ENCODE measurements at regions not wholly inside any gene's neighbourhood (a gene's known extent, or its start where the extent isn't known, plus 50 kb on each side); places are given as distances from the start of the nearest gene placed in this dataset.

DNA sequence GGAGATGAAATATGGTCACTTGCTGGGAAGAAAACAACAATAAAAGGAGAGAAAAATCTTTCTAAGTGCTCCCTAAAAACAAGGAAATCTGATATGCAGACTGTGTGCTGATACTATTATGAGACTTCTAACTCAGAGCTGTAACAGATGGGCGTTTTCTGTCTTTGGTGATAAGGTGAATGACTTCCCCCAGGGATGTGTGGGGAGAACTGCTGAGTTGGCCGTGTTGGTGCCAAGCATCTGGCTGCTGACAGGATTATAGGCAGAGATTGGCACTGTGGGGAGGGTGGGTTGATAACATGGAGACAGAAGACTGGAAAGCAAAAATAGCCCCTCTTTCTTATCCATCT, 438.5 kb upstream of the PLXNA2 start:
- DNase-seq = peak; percentile 32 to 73 (median 47)
- intact Hi-C loops (cut with DNase I) = no loop called here
- 6% methylated on average over 2 of the region's 2 CpGs for WGBS
- Histone ChIP-seq H3K4me1 (ENCODE audit: control insufficient read depth, insufficient read depth, low read length) (peaks cover 2% of the 10 kb centered on the region), H3K9me3 (ENCODE audit: control insufficient read depth, low read length) (no peaks in the 10 kb centered on the region), H3K27ac (ENCODE audit: low read length) (no peak overlapping the region), H3K27me3 (ENCODE audit: control insufficient read depth, insufficient read depth) (no peaks in the 10 kb centered on the region), H3K4me3 (ENCODE audit: low read length) (no peak overlapping the region)
- ATAC-seq = peak; percentile 63 to 75

DNA sequence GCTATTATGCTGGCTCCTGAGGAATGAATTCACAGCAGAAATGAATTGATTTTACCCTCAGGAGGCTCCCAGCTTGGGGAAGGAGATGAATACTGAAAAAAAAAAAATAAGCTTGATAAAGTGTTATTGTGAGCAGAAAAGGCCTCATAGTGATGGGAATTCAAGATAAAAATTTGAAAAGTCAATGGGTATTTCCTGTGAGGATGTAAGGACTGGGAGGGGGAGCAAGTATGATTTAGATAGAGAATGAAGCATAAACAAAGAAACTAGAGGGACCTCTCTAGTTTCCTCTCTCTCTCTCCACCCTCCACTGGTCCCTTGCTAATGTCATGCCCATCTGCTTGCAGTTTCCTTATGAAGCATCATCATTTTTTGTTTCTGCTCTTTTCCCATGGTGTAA, 439.0 kb upstream of the PLXNA2 start:
- ATAC-seq (no peak), DNase-seq (no peak)
- H3K4me3 ChIP-seq (ENCODE audit: low read length) = no peak overlapping the region
- no peaks in the 10 kb centered on the region for H3K27me3 ChIP-seq (ENCODE audit: control insufficient read depth, insufficient read depth)
- H3K27ac ChIP-seq (ENCODE audit: low read length) = no peak overlapping the region
- H3K4me1 ChIP-seq (ENCODE audit: control insufficient read depth, insufficient read depth, low read length) = peaks cover 2% of the 10 kb centered on the region
- no peaks in the 10 kb centered on the region for H3K9me3 ChIP-seq (ENCODE audit: control insufficient read depth, low read length)
- intact Hi-C loops (cut with DNase I) = no loop called here

GRCh38 chr1:208684192-208684591, 440.0 kb upstream of the PLXNA2 start:
- intact Hi-C loops (cut with DNase I) = no loop called here
- 95% methylated on average over 2 of the region's 2 CpGs for WGBS
- no peaks in the 10 kb centered on the region for H3K27me3 ChIP-seq (ENCODE audit: control insufficient read depth, insufficient read depth)
- H3K4me1 ChIP-seq (ENCODE audit: control insufficient read depth, insufficient read depth, low read length) = peaks cover 2% of the 10 kb centered on the region
- DNase-seq (no peak), ATAC-seq (no peak)
- no peak overlapping the region for H3K4me3 ChIP-seq (ENCODE audit: low read length)
- no peaks in the 10 kb centered on the region for H3K9me3 ChIP-seq (ENCODE audit: control insufficient read depth, low read length)
- H3K27ac ChIP-seq (ENCODE audit: low read length) = no peak overlapping the region

DNA sequence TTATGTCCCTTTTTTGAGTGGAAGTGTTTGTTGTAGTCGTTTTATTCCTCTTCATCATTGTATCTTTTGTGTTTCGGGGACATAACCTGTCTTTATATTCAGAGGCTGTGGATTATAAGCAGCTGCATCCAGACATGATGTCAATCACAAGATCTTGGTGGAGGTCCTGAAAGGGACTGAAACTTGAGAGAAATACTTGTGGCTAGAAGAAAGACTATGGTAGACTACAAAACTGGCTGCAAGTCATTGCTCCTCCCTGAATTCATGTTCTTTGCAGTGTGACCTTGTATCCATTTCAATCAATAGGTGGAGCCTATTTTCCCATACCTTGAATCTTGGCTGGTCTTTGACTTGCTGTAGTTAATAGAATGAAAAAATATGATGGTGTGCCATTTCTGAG, 442.4 kb upstream of the PLXNA2 start:
- ATAC-seq = no peak
- H3K27me3 ChIP-seq (ENCODE audit: control insufficient read depth, insufficient read depth) = no peaks in the 10 kb centered on the region
- WGBS = 84% methylated on average over 2 of the region's 2 CpGs
- no peak overlapping the region for H3K27ac ChIP-seq (ENCODE audit: low read length)
- no peak for DNase-seq
- no peak overlapping the region for H3K4me3 ChIP-seq (ENCODE audit: low read length)
- no peaks in the 10 kb centered on the region for H3K9me3 ChIP-seq (ENCODE audit: control insufficient read depth, low read length)
- peaks cover 2% of the 10 kb centered on the region for H3K4me1 ChIP-seq (ENCODE audit: control insufficient read depth, insufficient read depth, low read length)
- intact Hi-C loops (cut with DNase I) = no loop called here

- WGBS = 99% methylated on average over 2 of the region's 2 CpGs
- intact Hi-C loops (cut with DNase I) = no loop called here
- ATAC-seq = no peak
Observed at GRCh38 chr1:208688656-208689315, 444.6 kb upstream of the PLXNA2 start.

GRCh38 chr1:208691012-208691411, 446.8 kb upstream of the PLXNA2 start:
- Histone ChIP-seq H3K27me3 (ENCODE audit: control insufficient read depth, insufficient read depth) (no peaks in the 10 kb centered on the region), H3K4me1 (ENCODE audit: control insufficient read depth, insufficient read depth, low read length) (no peaks in the 10 kb centered on the region), H3K9me3 (ENCODE audit: control insufficient read depth, low read length) (no peaks in the 10 kb centered on the region), H3K4me3 (ENCODE audit: low read length) (no peak overlapping the region), H3K27ac (ENCODE audit: low read length) (no peak overlapping the region)
- intact Hi-C loops (cut with DNase I) = no loop called here
- ATAC-seq = no peak
- 78% methylated on average over 3 of the region's 3 CpGs for WGBS
- DNase-seq = no peak

More at GRCh38 chr1:208688656-208689315, 444.6 kb upstream of the PLXNA2 start:
- H3K4me1 ChIP-seq (ENCODE audit: control insufficient read depth, insufficient read depth, low read length) = no peaks in the 10 kb centered on the region
- no peak overlapping the region for H3K27ac ChIP-seq (ENCODE audit: low read length)
- H3K27me3 ChIP-seq (ENCODE audit: control insufficient read depth, insufficient read depth) = no peaks in the 10 kb centered on the region
- no peak overlapping the region for H3K4me3 ChIP-seq (ENCODE audit: low read length)
- DNase-seq = no peak
- H3K9me3 ChIP-seq (ENCODE audit: control insufficient read depth, low read length) = no peaks in the 10 kb centered on the region

DNA sequence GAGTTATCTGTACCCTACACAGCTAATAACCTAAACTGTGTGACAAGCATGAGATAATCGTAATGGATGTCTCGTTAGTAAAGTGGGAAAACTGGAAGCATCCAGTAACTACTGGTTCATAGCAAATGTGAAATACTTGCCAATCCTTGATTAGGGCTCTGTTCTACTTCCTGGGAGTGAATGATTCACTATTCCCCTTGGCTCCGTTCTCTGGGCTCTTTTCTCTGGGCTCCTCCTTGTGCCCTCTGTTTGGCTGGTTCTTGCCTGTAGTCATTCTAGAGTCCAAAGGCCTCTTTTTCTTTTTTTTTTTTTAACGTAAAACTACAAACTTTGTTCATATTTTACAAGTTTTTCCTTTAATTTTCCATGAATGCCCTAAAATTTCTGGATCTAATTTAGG, 465.8 kb upstream of the PLXNA2 start:
- 60% methylated on average over 4 of the region's 4 CpGs for WGBS
- ATAC-seq (no peak), DNase-seq (no peak)
- Histone ChIP-seq H3K4me1 (ENCODE audit: control insufficient read depth, insufficient read depth, low read length) (peaks cover 3% of the 10 kb centered on the region), H3K27ac (ENCODE audit: low read length) (no peak overlapping the region), H3K27me3 (ENCODE audit: control insufficient read depth, insufficient read depth) (no peaks in the 10 kb centered on the region), H3K9me3 (ENCODE audit: control insufficient read depth, low read length) (no peaks in the 10 kb centered on the region), H3K4me3 (ENCODE audit: low read length) (no peak overlapping the region)
- intact Hi-C loops (cut with DNase I) = no loop called here

DNA sequence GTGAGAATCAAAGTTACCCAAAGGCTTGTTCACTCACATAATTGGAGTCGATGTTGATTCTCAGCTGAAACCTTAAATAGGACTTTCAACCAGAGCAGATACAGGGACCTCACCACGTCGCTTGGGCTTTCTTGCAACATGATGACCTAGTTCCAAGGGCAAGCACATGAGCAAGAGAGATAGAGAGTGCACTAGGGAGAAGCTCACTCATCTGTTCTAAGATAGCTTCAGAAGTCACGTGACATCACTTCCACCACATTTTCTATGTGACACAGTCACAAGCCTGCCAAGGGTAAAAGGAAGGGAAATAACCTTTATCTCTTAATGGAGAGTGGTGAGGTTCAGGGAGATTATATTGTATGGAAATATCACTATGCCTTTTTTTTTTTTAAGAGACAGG, 470.1 kb upstream of the PLXNA2 start:
- intact Hi-C loops (cut with DNase I) = no loop called here
- Histone ChIP-seq H3K27me3 (ENCODE audit: control insufficient read depth, insufficient read depth) (no peaks in the 10 kb centered on the region), H3K4me3 (ENCODE audit: low read length) (no peak overlapping the region), H3K4me1 (ENCODE audit: control insufficient read depth, insufficient read depth, low read length) (peaks cover 3% of the 10 kb centered on the region), H3K9me3 (ENCODE audit: control insufficient read depth, low read length) (no peaks in the 10 kb centered on the region), H3K27ac (ENCODE audit: low read length) (no peak overlapping the region)
- WGBS = 53% methylated on average over 4 of the region's 4 CpGs
- ATAC-seq (no peak), DNase-seq (no peak)

DNA sequence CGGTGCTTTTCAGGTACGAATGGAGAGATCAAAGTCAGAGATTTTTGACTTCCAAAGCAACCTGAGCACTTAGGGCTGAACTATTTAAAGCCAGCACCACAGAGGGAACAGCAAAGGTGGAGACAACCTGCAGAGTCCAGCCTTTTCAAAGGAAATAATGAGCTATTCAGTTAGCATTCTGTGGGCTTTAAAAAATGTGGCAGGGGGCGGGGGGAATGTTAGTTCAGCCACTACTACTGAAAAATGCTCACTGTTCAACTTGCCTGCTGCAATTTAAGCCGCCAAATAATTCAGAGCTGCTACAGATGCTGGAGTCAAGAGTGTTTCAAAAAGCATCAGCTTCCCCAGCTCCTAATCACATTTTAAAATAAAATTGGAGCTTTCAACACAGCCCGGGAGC, 473.3 kb upstream of the PLXNA2 start:
- H3K4me1 ChIP-seq (ENCODE audit: control insufficient read depth, insufficient read depth, low read length) = peaks cover 3% of the 10 kb centered on the region
- no peak overlapping the region for H3K27ac ChIP-seq (ENCODE audit: low read length)
- H3K27me3 ChIP-seq (ENCODE audit: control insufficient read depth, insufficient read depth) = no peaks in the 10 kb centered on the region
- peaks cover 3% of the 10 kb centered on the region for H3K9me3 ChIP-seq (ENCODE audit: control insufficient read depth, low read length)
- WGBS = 76% methylated on average over 5 of the region's 5 CpGs
- no peak overlapping the region for H3K4me3 ChIP-seq (ENCODE audit: low read length)
- ATAC-seq (no peak), DNase-seq (no peak)
- intact Hi-C loops (cut with DNase I) = no loop called here

GRCh38 chr1:208722592-208722991, 478.4 kb upstream of the PLXNA2 start:
- peaks cover 5% of the 10 kb centered on the region for H3K27me3 ChIP-seq (ENCODE audit: control insufficient read depth, insufficient read depth)
- H3K4me1 ChIP-seq (ENCODE audit: control insufficient read depth, insufficient read depth, low read length) = no peaks in the 10 kb centered on the region
- H3K27ac ChIP-seq (ENCODE audit: low read length) = no peak overlapping the region
- peaks cover 3% of the 10 kb centered on the region for H3K9me3 ChIP-seq (ENCODE audit: control insufficient read depth, low read length)
- intact Hi-C loops (cut with DNase I) = no loop called here
- no peak for ATAC-seq
- no peak for DNase-seq
- H3K4me3 ChIP-seq (ENCODE audit: low read length) = no peak overlapping the region

DNA sequence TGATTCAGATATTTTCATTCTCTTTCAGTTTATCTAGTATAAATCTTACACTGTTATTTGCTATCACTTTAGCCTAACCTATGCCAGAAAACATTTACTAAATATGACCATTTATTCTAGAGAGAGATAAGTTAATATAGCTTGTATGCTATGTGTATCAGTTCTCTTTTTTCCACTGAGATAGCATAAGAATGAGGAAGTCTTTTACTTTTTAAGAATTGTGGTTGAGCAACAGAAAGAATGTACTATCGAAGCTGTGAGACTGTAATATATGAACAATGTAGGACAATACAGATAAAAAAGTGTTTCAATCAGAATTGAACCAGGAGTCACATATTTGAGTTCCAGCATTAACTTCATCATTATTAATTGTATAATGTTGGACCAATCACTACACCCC, 479.9 kb upstream of the PLXNA2 start:
- H3K4me1 ChIP-seq (ENCODE audit: control insufficient read depth, insufficient read depth, low read length) = no peaks in the 10 kb centered on the region
- intact Hi-C loops (cut with DNase I) = no loop called here
- peaks cover 5% of the 10 kb centered on the region for H3K27me3 ChIP-seq (ENCODE audit: control insufficient read depth, insufficient read depth)
- no peak for ATAC-seq
- no peak for DNase-seq
- 59% methylated on average over 1 of the region's 1 CpG for WGBS
- no peak overlapping the region for H3K27ac ChIP-seq (ENCODE audit: low read length)
- no peak overlapping the region for H3K4me3 ChIP-seq (ENCODE audit: low read length)
- H3K9me3 ChIP-seq (ENCODE audit: control insufficient read depth, low read length) = peaks cover 3% of the 10 kb centered on the region

DNA sequence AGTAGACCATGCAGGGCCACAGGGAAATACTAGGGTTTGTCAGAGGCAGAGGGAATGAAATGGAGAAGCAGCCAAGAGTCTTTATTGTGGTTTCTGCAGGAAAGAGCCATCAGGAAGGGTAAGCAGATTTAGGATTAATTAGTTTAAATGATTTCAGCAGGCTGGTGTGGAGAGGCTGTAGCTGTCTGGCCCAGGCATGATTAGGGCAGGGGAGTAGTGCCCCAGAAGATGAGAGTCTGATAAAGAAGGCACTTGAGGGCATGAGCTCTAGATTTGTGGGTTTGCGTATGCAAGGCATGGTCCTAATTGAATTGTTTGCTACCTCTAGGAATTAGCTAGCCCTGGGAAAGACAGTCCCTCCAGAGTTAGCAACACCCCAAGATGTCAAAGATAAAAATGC, 484.6 kb upstream of the PLXNA2 start:
- Histone ChIP-seq H3K9me3 (ENCODE audit: control insufficient read depth, low read length) (no peaks in the 10 kb centered on the region), H3K27me3 (ENCODE audit: control insufficient read depth, insufficient read depth) (peaks cover 5% of the 10 kb centered on the region), H3K4me1 (ENCODE audit: control insufficient read depth, insufficient read depth, low read length) (no peaks in the 10 kb centered on the region), H3K27ac (ENCODE audit: low read length) (no peak overlapping the region), H3K4me3 (ENCODE audit: low read length) (no peak overlapping the region)
- intact Hi-C loops (cut with DNase I) = no loop called here
- DNase-seq (no peak), ATAC-seq (no peak)
- 96% methylated on average over 1 of the region's 1 CpG for WGBS
